ENCODE measurements at regions not wholly inside any gene's neighbourhood (a gene's known extent, or its start where the extent isn't known, plus 50 kb on each side); places are given as distances from the start of the nearest gene placed in this dataset.

GRCh38 chr4:149870008-149870407 lies 54.4 kb upstream of the IQCM start:
- no peak for DNase-seq
- ChIA-PET CTCF (no interaction called here), POLR2A (ENCODE audit: unreplicated experiment) (no interaction called here)
- Histone ChIP-seq H3K27me3 (ENCODE audit: insufficient read depth, low read depth) (no peaks in the 10 kb centered on the region), H3K9me3 (ENCODE audit: insufficient read depth, low read depth) (no peaks in the 10 kb centered on the region), H3K27ac (no peak overlapping the region), H3K4me1 (replicated peaks; ENCODE audit: insufficient read depth) (no peaks in the 10 kb centered on the region), H3K36me3 (ENCODE audit: low read depth) (no peaks in the 10 kb centered on the region), H3K4me3 (no peak overlapping the region), H4K20me1 (ENCODE audit: insufficient read depth) (no peaks in the 10 kb centered on the region), H3K79me2 (ENCODE audit: low read depth) (no peaks in the 10 kb centered on the region), H2AFZ (no peak overlapping the region), H3K4me2 (no peak overlapping the region), H3K9me2 (ENCODE audit: insufficient read depth) (no peaks in the 10 kb centered on the region), H3F3A (ENCODE audit: insufficient read depth, low read depth) (no peaks in the 10 kb centered on the region)
- TF ChIP-seq EZH2 (IDR thresholded peaks at IDR 0.05; ENCODE audit: low read depth): no peak
- no peak for TF ChIP-seq CTCF (conservative IDR thresholded peaks at IDR 0.05)
- no TSS peak for BruUV-seq (replicated peaks)
- intact Hi-C loops (cut with micrococcal nuclease; ENCODE audit: unreplicated experiment): no loop called here

- Histone ChIP-seq H3K9me2 (ENCODE audit: insufficient read depth) (no peaks in the 10 kb centered on the region), H3F3A (ENCODE audit: insufficient read depth, low read depth) (no peaks in the 10 kb centered on the region), H2AFZ (no peak overlapping the region), H3K27ac (no peak overlapping the region), H3K79me2 (ENCODE audit: low read depth) (no peaks in the 10 kb centered on the region), H3K4me2 (no peak overlapping the region), H3K27me3 (ENCODE audit: insufficient read depth, low read depth) (no peaks in the 10 kb centered on the region), H3K4me3 (no peak overlapping the region), H3K9me3 (ENCODE audit: insufficient read depth, low read depth) (no peaks in the 10 kb centered on the region), H3K4me1 (replicated peaks; ENCODE audit: insufficient read depth) (no peaks in the 10 kb centered on the region), H3K36me3 (ENCODE audit: low read depth) (no peaks in the 10 kb centered on the region), H4K20me1 (ENCODE audit: insufficient read depth) (no peaks in the 10 kb centered on the region)
- BruUV-seq (replicated peaks): no TSS peak
- ChIA-PET CTCF (no interaction called here), POLR2A (ENCODE audit: unreplicated experiment) (no interaction called here)
- DNase-seq: no peak
- intact Hi-C loops (cut with micrococcal nuclease; ENCODE audit: unreplicated experiment): no loop called here
- TF ChIP-seq CTCF (conservative IDR thresholded peaks at IDR 0.05): no peak
Observed at GRCh38 chr4:149881744-149882143, 66.1 kb upstream of the IQCM start.

- DNase-seq: no peak
Observed at GRCh38 chr4:149882251-149882650, 66.6 kb upstream of the IQCM start.

More at GRCh38 chr4:149882251-149882650, 66.6 kb upstream of the IQCM start:
- Histone ChIP-seq H3K27ac (no peak overlapping the region), H2AFZ (no peak overlapping the region), H3F3A (ENCODE audit: insufficient read depth, low read depth) (no peaks in the 10 kb centered on the region), H3K4me1 (replicated peaks; ENCODE audit: insufficient read depth) (no peaks in the 10 kb centered on the region), H3K9me3 (ENCODE audit: insufficient read depth, low read depth) (no peaks in the 10 kb centered on the region), H3K4me3 (no peak overlapping the region), H3K36me3 (ENCODE audit: low read depth) (no peaks in the 10 kb centered on the region), H3K27me3 (ENCODE audit: insufficient read depth, low read depth) (no peaks in the 10 kb centered on the region), H3K79me2 (ENCODE audit: low read depth) (no peaks in the 10 kb centered on the region), H3K9me2 (ENCODE audit: insufficient read depth) (no peaks in the 10 kb centered on the region), H3K4me2 (no peak overlapping the region), H4K20me1 (ENCODE audit: insufficient read depth) (no peaks in the 10 kb centered on the region)
- POLR2A ChIA-PET (ENCODE audit: unreplicated experiment): no interaction called here
- no peak for TF ChIP-seq CTCF (conservative IDR thresholded peaks at IDR 0.05)
- no peak for TF ChIP-seq EZH2 (IDR thresholded peaks at IDR 0.05; ENCODE audit: low read depth)
- no TSS peak for BruUV-seq (replicated peaks)
- CTCF ChIA-PET: no interaction called here
- intact Hi-C loops (cut with micrococcal nuclease; ENCODE audit: unreplicated experiment): no loop called here
